ENCODE measurements at regions not wholly inside any gene's neighbourhood (a gene's known extent, or its start where the extent isn't known, plus 50 kb on each side); places are given as distances from the start of the nearest gene placed in this dataset.

- Histone ChIP-seq H3K4me3 (no peak overlapping the region), H3K4me2 (peak overlapping the region in 1 of 11 experiments; percentile 25; a peak in 1 of 22 replicates), H3K27me3 (no peaks in the 10 kb centered on the region), H3K9me3 (replicated peaks in 1 of 11) (no peaks in the 10 kb centered on the region), H3K27ac (no peak overlapping the region), H4K20me1 (no peaks in the 10 kb centered on the region), H3K9ac (no peak overlapping the region), H3K4me1 (peaks cover 0 to 9% (median 0%) of the 10 kb centered on the region in 10 experiments; a peak in 3 of 20 replicates), H3K36me3 (no peaks in the 10 kb centered on the region)
- TF ChIP-seq Cebpa-rat (IDR thresholded peaks at IDR 0.05), result no peak
Observed at GRCh38 chr14:61153914-61154545, 127.1 kb downstream of the TMEM30B start.

- no peak for TF ChIP-seq Cebpa-rat (IDR thresholded peaks at IDR 0.05)
- H3K9me3 ChIP-seq (replicated peaks in 1 of 11), result no peaks in the 10 kb centered on the region
- no peak overlapping the region for H3K4me2 ChIP-seq
- no peak overlapping the region for H3K4me3 ChIP-seq
- no peaks in the 10 kb centered on the region for H3K27me3 ChIP-seq
- H3K36me3 ChIP-seq, result no peaks in the 10 kb centered on the region
- H3K9ac ChIP-seq, result no peak overlapping the region
- H3K27ac ChIP-seq, result no peak overlapping the region
- H4K20me1 ChIP-seq, result no peaks in the 10 kb centered on the region
- peaks cover 0 to 9% (median 0%) of the 10 kb centered on the region in 10 experiments; a peak in 3 of 20 replicates for H3K4me1 ChIP-seq
Observed at GRCh38 chr14:61153431-61153830, 127.7 kb downstream of the TMEM30B start.

- H3K4me1 ChIP-seq, result peaks cover 0 to 9% (median 0%) of the 10 kb centered on the region in 10 experiments; a peak in 3 of 20 replicates
- H3K9ac ChIP-seq, result no peak overlapping the region
- no peaks in the 10 kb centered on the region for H3K36me3 ChIP-seq
- no peak overlapping the region for H3K4me3 ChIP-seq
- H3K4me2 ChIP-seq, result no peak overlapping the region
- no peaks in the 10 kb centered on the region for H4K20me1 ChIP-seq
- no peak for TF ChIP-seq Cebpa-rat (IDR thresholded peaks at IDR 0.05)
- H3K9me3 ChIP-seq (replicated peaks in 1 of 11), result no peaks in the 10 kb centered on the region
- H3K27me3 ChIP-seq, result no peaks in the 10 kb centered on the region
- no peak overlapping the region for H3K27ac ChIP-seq
Observed at GRCh38 chr14:61152851-61153364, 128.2 kb downstream of the TMEM30B start.

GRCh38 chr14:61151251-61151650 is 129.9 kb downstream of the TMEM30B start:
- no peak overlapping the region for H3K27ac ChIP-seq
- H3K36me3 ChIP-seq, result no peaks in the 10 kb centered on the region
- no peak for TF ChIP-seq Cebpa-rat (IDR thresholded peaks at IDR 0.05)
- peaks cover 0 to 9% (median 0%) of the 10 kb centered on the region in 10 experiments; a peak in 3 of 20 replicates for H3K4me1 ChIP-seq
- H3K4me3 ChIP-seq, result no peak overlapping the region
- no peaks in the 10 kb centered on the region for H4K20me1 ChIP-seq
- peaks cover 0 to 6% (median 0%) of the 10 kb centered on the region in 11 experiments; a peak in 2 of 22 replicates for H3K9me3 ChIP-seq (replicated peaks in 1 of 11)
- H3K4me2 ChIP-seq, result no peak overlapping the region
- no peak overlapping the region for H3K9ac ChIP-seq
- H3K27me3 ChIP-seq, result no peaks in the 10 kb centered on the region

DNA sequence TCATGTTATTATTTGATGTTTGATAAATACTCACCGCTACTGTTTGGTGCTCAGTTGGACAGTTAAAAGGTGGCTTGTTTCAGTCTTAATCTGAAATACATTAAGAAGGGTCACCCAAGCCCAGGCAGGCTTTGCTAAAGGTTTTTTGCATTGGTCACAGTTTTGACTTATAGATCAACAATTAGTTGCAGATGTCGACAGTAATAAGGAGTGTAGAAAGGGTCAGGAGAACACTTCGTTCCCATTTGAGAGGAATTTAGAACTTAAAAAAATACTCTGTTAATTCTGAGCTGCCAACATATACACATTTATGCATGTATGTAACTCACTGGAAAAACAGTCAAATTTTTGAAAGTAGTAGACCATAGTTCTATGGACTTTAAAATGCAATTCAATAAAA is 130.3 kb downstream of the TMEM30B start:
- H3K27ac ChIP-seq, result no peak overlapping the region
- no peaks in the 10 kb centered on the region for H3K36me3 ChIP-seq
- no peak for TF ChIP-seq Cebpa-rat (IDR thresholded peaks at IDR 0.05)
- peaks cover 0 to 9% (median 0%) of the 10 kb centered on the region in 10 experiments; a peak in 3 of 20 replicates for H3K4me1 ChIP-seq
- H3K4me3 ChIP-seq, result no peak overlapping the region
- H4K20me1 ChIP-seq, result no peaks in the 10 kb centered on the region
- peaks cover 0 to 8% (median 2%) of the 10 kb centered on the region in 11 experiments; a peak in 13 of 22 replicates for H3K9me3 ChIP-seq (replicated peaks in 1 of 11)
- H3K4me2 ChIP-seq, result no peak overlapping the region
- H3K9ac ChIP-seq, result no peak overlapping the region
- H3K27me3 ChIP-seq, result no peaks in the 10 kb centered on the region

DNA sequence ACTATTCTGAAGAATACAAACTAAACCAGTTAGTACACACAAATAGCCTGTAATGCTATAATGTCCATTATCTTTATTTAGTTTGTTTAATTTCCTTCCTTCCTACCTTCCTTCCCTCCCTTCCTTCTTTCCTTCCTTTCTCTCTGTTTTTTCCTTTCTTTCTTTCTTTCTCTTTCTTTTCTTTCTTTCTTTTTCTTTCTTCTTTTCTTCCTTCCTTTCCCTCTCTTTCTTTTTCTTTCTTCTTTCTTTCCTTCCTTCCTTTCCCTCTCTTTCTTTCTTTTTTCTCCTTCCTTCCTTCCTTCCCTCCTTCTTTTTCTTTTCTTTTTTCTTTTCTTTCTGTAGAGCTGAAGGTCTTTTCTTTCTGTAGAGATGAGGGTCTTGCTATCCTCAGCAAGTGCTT is 131.2 kb downstream of the TMEM30B start:
- no peak for TF ChIP-seq Cebpa-rat (IDR thresholded peaks at IDR 0.05)
- H3K4me2 ChIP-seq, result no peak overlapping the region
- H3K36me3 ChIP-seq, result no peaks in the 10 kb centered on the region
- peaks cover 8 to 18% (median 12%) of the 10 kb centered on the region in 11 experiments for H3K9me3 ChIP-seq (replicated peaks in 1 of 11)
- H3K27ac ChIP-seq, result no peak overlapping the region
- H3K4me3 ChIP-seq, result no peak overlapping the region
- H3K4me1 ChIP-seq, result peaks cover 0 to 9% (median 0%) of the 10 kb centered on the region in 10 experiments; a peak in 3 of 20 replicates
- H3K9ac ChIP-seq, result no peak overlapping the region
- H4K20me1 ChIP-seq, result no peaks in the 10 kb centered on the region
- H3K27me3 ChIP-seq, result no peaks in the 10 kb centered on the region

GRCh38 chr14:61148742-61149350 is 132.3 kb downstream of the TMEM30B start:
- Histone ChIP-seq H3K4me2 (no peak overlapping the region), H3K9ac (no peak overlapping the region), H3K27ac (no peak overlapping the region), H3K36me3 (peaks cover 0 to 9% (median 0%) of the 10 kb centered on the region in 11 experiments; a peak in 2 of 22 replicates), H4K20me1 (no peaks in the 10 kb centered on the region), H3K27me3 (no peaks in the 10 kb centered on the region), H3K4me1 (peaks cover 0 to under 1% (median 0%) of the 10 kb centered on the region in 10 experiments; a peak in 2 of 20 replicates), H3K9me3 (replicated peaks in 1 of 11) (peaks cover 19 to 29% (median 22%) of the 10 kb centered on the region in 11 experiments), H3K4me3 (no peak overlapping the region)
- TF ChIP-seq Cebpa-rat (IDR thresholded peaks at IDR 0.05), result peak in 1 of 11 experiments; percentile 30; a peak in 1 of 22 replicates

DNA sequence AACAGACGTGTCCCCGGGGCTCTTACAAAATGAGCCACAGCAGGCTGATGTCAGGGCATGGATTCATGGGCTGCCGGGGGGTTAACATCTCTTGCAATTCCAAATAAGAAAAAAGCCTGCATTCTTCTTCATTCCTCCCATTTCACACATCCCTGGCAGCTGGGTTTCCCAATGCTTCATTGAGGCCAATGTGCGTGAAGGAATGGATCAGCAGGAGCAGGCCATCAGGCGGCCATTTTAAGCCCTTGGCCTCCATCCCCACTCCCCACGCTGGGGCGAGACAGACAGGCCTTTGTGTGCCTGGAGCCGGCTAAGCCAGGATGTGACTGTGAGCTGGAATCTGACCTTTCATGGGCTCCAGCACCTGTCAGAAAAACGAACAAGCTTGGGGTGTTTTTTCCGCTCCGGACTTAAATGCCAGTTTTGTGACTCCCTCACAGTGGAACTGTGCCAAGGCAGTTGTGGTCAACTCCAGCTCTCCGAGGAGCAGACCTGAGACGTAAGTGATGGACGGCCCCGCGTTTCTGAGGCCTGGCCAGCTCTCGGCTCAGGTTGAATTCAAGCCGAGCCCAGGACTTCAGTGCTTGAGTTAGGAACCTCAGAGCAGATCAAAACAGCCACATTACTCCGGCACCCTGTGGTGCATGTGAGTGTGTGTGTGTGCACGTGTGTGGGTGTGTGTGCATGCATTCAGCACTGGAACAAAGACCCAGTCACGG is 133.1 kb downstream of the TMEM30B start:
- Histone ChIP-seq H3K9me3 (replicated peaks in 1 of 11) (peaks cover 27 to 37% (median 31%) of the 10 kb centered on the region in 11 experiments), H3K4me2 (no peak overlapping the region), H3K4me1 (no peaks in the 10 kb centered on the region), H3K36me3 (peaks cover 0 to 10% (median 0%) of the 10 kb centered on the region in 11 experiments; a peak in 2 of 22 replicates), H3K4me3 (no peak overlapping the region), H3K9ac (no peak overlapping the region), H4K20me1 (no peaks in the 10 kb centered on the region), H3K27me3 (no peaks in the 10 kb centered on the region), H3K27ac (no peak overlapping the region)
- TF ChIP-seq Cebpa-rat (IDR thresholded peaks at IDR 0.05), result no peak

DNA sequence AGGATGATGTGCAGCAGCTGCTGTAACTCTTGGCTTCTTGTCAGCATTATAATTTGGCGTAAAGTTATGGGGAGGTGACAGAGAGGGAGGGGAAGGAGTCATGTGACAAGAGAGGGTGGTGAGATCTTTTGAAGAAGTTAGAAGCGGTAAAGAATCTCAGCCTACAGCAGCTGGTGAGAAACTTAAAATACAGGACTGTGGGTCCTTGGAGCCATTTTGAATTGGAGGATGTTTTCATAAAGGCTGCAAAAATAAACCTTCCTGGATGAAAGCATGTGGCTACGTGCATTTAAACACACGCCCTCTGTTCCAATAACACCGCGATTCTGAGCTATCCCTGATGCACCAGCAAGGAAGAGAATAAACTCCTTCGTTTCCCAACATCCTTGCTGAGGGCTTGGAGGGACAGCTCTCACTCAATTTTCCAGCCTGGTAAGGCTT is 133.7 kb downstream of the TMEM30B start:
- no peak overlapping the region for H3K4me3 ChIP-seq
- peaks cover 33 to 43% (median 37%) of the 10 kb centered on the region in 11 experiments for H3K9me3 ChIP-seq (replicated peaks in 1 of 11)
- no peaks in the 10 kb centered on the region for H3K4me1 ChIP-seq
- H3K27ac ChIP-seq, result no peak overlapping the region
- H3K9ac ChIP-seq, result no peak overlapping the region
- H3K36me3 ChIP-seq, result peaks cover 0 to 10% (median 0%) of the 10 kb centered on the region in 11 experiments; a peak in 2 of 22 replicates
- no peaks in the 10 kb centered on the region for H4K20me1 ChIP-seq
- no peaks in the 10 kb centered on the region for H3K27me3 ChIP-seq
- H3K4me2 ChIP-seq, result no peak overlapping the region
- TF ChIP-seq Cebpa-rat (IDR thresholded peaks at IDR 0.05), result no peak

All from BLaER1 treated with 17β-estradiol and CSF1 and Interleukin-3, amounts not matched to agents 10 nM and 100 nM (cell line).